ENCODE measurements at regions not wholly inside any gene's neighbourhood (a gene's known extent, or its start where the extent isn't known, plus 50 kb on each side); places are given as distances from the start of the nearest gene placed in this dataset.
"Not testable (repeated sequence)": the region's sequence is repeated elsewhere in the genome, so short reads cannot be mapped to it uniquely, and the experiment has no call there.

- POLR2A ChIA-PET; H3K27ac Mint-ChIP-seq; CTCF ChIA-PET; H3K27me3 ChIP-seq (replicated peaks in 1 of 2; ENCODE audit: control insufficient read depth in 2 of 2, extremely low read depth in 1 of 2, insufficient read depth in 2 of 2, low read length in 1 of 2); H3K9me3 Mint-ChIP-seq; H3K4me1 ChIP-seq (ENCODE audit: control insufficient read depth in 1 of 2, extremely low read depth in 1 of 2, insufficient read depth in 2 of 2, low read length in 2 of 2); ATAC-seq (replicated peaks in 1 of 4); H3K4me3 ChIP-seq (ENCODE audit: control insufficient read depth in 1 of 2, extremely low read depth in 1 of 2, low read length in 1 of 2); H3K27me3 Mint-ChIP-seq; H3K4me1 Mint-ChIP-seq; H3K9me3 ChIP-seq; H3K36me3 Mint-ChIP-seq; H3K27ac ChIP-seq (ENCODE audit: low read length); H3K4me3 Mint-ChIP-seq; H3K36me3 ChIP-seq (ENCODE audit: control insufficient read depth in 2 of 2, extremely low read depth in 1 of 2, insufficient read depth in 1 of 2, low read length in 1 of 2); DNase-seq: not testable (repeated sequence)
- WGBS (ENCODE audit: insufficient coverage), result 80% methylated on average over 3 of the region's 4 CpGs
Measured at GRCh38 chr13:21274457-21274856, 98.0 kb downstream of the MRPL57 start.

GRCh38 chr13:21282065-21282464 lies 105.6 kb downstream of the MRPL57 start:
- ATAC-seq (replicated peaks in 1 of 4), result no peak
- no CpG with 5 or more reads among the region's 2 CpGs for WGBS (ENCODE audit: insufficient coverage)

DNA sequence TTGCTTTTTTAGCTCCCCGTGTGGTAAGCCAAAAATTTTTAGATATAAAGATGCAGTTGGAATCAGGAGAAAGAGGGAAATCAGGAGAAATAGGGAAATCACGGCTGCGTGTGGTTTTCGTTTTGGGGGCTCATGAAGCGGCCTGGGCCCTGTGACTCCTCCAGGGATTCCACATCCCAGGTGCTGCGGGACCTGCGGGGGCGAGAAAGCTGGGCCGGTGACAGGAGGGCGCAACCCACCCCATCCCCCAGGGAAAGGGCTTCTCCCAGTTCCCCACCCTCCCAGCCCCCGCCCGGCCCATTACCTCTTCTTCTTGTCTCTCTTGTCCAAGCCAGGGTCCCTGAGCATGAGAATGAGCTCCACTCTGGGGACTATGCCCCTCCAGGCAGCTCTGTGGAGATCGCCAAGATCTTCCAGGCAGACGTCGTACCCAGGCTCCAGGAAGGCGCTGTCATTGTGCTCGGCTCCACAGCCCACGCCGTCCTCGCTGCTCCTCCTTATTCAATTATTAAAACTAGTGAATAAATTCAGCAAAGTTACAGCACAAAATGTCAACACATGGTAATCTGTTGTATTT lies 111.0 kb downstream of the MRPL57 start:
- Histone ChIP-seq H3K4me1 (ENCODE audit: control insufficient read depth in 1 of 2, extremely low read depth in 1 of 2, insufficient read depth in 2 of 2, low read length in 2 of 2) (no peaks in the 10 kb centered on the region), H3K4me3 (ENCODE audit: control insufficient read depth in 1 of 2, extremely low read depth in 1 of 2, low read length in 1 of 2) (no peak overlapping the region), H3K9me3 (no peaks in the 10 kb centered on the region), H3K27ac (ENCODE audit: low read length) (no peak overlapping the region), H3K27me3 (replicated peaks in 1 of 2; ENCODE audit: control insufficient read depth in 2 of 2, extremely low read depth in 1 of 2, insufficient read depth in 2 of 2, low read length in 1 of 2) (peaks cover 0 to 2% of the 10 kb centered on the region in 2 experiments), H3K36me3 (ENCODE audit: control insufficient read depth in 2 of 2, extremely low read depth in 1 of 2, insufficient read depth in 1 of 2, low read length in 1 of 2) (no peaks in the 10 kb centered on the region)
- ChIA-PET POLR2A (no interaction called here), CTCF (interaction anchor here in 1 of 2 donors (0.6 to 1.0 kb wide), 2 partner anchors 172 to 189 kb away, joined by 3 to 4 read pairs; no protein-coding TSS in a partner anchor)
- Mint-ChIP-seq H3K4me1 (no peaks in the 10 kb centered on the region), H3K9me3 (no peaks in the 10 kb centered on the region), H3K36me3 (no peaks in the 10 kb centered on the region), H3K27me3 (peaks cover 5 to 18% of the 10 kb centered on the region in 2 donors), H3K27ac (no peak overlapping the region), H3K4me3 (no peak overlapping the region)
- 94% methylated on average over 10 of the region's 20 CpGs for WGBS (ENCODE audit: insufficient coverage)
- DNase-seq (no peak), ATAC-seq (replicated peaks in 1 of 4) (no peak)

More at GRCh38 chr13:21282065-21282464, 105.6 kb downstream of the MRPL57 start:
- Mint-ChIP-seq H3K4me1 (no peaks in the 10 kb centered on the region), H3K4me3 (no peak overlapping the region), H3K27ac (no peak overlapping the region), H3K9me3 (no peaks in the 10 kb centered on the region), H3K27me3 (peaks cover 8 to 24% of the 10 kb centered on the region in 2 donors), H3K36me3 (no peaks in the 10 kb centered on the region)
- H3K9me3 ChIP-seq, result no peaks in the 10 kb centered on the region
- no peaks in the 10 kb centered on the region for H3K36me3 ChIP-seq (ENCODE audit: control insufficient read depth in 2 of 2, extremely low read depth in 1 of 2, insufficient read depth in 1 of 2, low read length in 1 of 2)
- no peaks in the 10 kb centered on the region for H3K4me1 ChIP-seq (ENCODE audit: control insufficient read depth in 1 of 2, extremely low read depth in 1 of 2, insufficient read depth in 2 of 2, low read length in 2 of 2)
- no peak overlapping the region for H3K27ac ChIP-seq (ENCODE audit: low read length)
- ChIA-PET CTCF (no interaction called here), POLR2A (no interaction called here)
- peaks cover 0 to 3% of the 10 kb centered on the region in 2 experiments for H3K27me3 ChIP-seq (replicated peaks in 1 of 2; ENCODE audit: control insufficient read depth in 2 of 2, extremely low read depth in 1 of 2, insufficient read depth in 2 of 2, low read length in 1 of 2)
- H3K4me3 ChIP-seq (ENCODE audit: control insufficient read depth in 1 of 2, extremely low read depth in 1 of 2, low read length in 1 of 2), result no peak overlapping the region
- DNase-seq, result no peak

GRCh38 chr13:21289475-21289874 lies 113.0 kb downstream of the MRPL57 start:
- Mint-ChIP-seq H3K27me3 (peaks cover 2 to 6% of the 10 kb centered on the region in 2 donors), H3K36me3 (no peaks in the 10 kb centered on the region), H3K27ac (no peak overlapping the region), H3K4me1 (no peaks in the 10 kb centered on the region), H3K9me3 (no peaks in the 10 kb centered on the region), H3K4me3 (no peak overlapping the region)
- ChIA-PET POLR2A (no interaction called here), CTCF (no interaction called here)
- no peak overlapping the region for H3K4me3 ChIP-seq (ENCODE audit: control insufficient read depth in 1 of 2, extremely low read depth in 1 of 2, low read length in 1 of 2)
- no peaks in the 10 kb centered on the region for H3K36me3 ChIP-seq (ENCODE audit: control insufficient read depth in 2 of 2, extremely low read depth in 1 of 2, insufficient read depth in 1 of 2, low read length in 1 of 2)
- ATAC-seq (replicated peaks in 1 of 4), result no peak
- no peaks in the 10 kb centered on the region for H3K27me3 ChIP-seq (replicated peaks in 1 of 2; ENCODE audit: control insufficient read depth in 2 of 2, extremely low read depth in 1 of 2, insufficient read depth in 2 of 2, low read length in 1 of 2)
- DNase-seq, result no peak
- H3K27ac ChIP-seq (ENCODE audit: low read length), result no peak overlapping the region
- WGBS (ENCODE audit: insufficient coverage), result 81% methylated on average over 3 of the region's 5 CpGs
- H3K4me1 ChIP-seq (ENCODE audit: control insufficient read depth in 1 of 2, extremely low read depth in 1 of 2, insufficient read depth in 2 of 2, low read length in 2 of 2), result no peaks in the 10 kb centered on the region
- H3K9me3 ChIP-seq, result no peaks in the 10 kb centered on the region

GRCh38 chr13:21290442-21291002 lies 114.1 kb downstream of the MRPL57 start:
- H3K36me3 Mint-ChIP-seq; H3K27me3 ChIP-seq (replicated peaks in 1 of 2; ENCODE audit: control insufficient read depth in 2 of 2, extremely low read depth in 1 of 2, insufficient read depth in 2 of 2, low read length in 1 of 2); H3K27ac Mint-ChIP-seq; H3K4me1 ChIP-seq (ENCODE audit: control insufficient read depth in 1 of 2, extremely low read depth in 1 of 2, insufficient read depth in 2 of 2, low read length in 2 of 2); ATAC-seq (replicated peaks in 1 of 4); H3K4me3 ChIP-seq (ENCODE audit: control insufficient read depth in 1 of 2, extremely low read depth in 1 of 2, low read length in 1 of 2); H3K36me3 ChIP-seq (ENCODE audit: control insufficient read depth in 2 of 2, extremely low read depth in 1 of 2, insufficient read depth in 1 of 2, low read length in 1 of 2); POLR2A ChIA-PET; H3K9me3 Mint-ChIP-seq; H3K27me3 Mint-ChIP-seq; H3K4me3 Mint-ChIP-seq; H3K4me1 Mint-ChIP-seq; H3K9me3 ChIP-seq; H3K27ac ChIP-seq (ENCODE audit: low read length): not testable (repeated sequence)
- DNase-seq, result peak in 1 of 35 experiments; percentile 11
- 82% methylated on average over 8 of the region's 13 CpGs for WGBS (ENCODE audit: insufficient coverage)
- CTCF ChIA-PET, result interaction anchor here in 1 of 2 donors (0.6 kb wide), 1 partner anchor 187 kb away, joined by 3 read pairs; no protein-coding TSS in a partner anchor

DNA sequence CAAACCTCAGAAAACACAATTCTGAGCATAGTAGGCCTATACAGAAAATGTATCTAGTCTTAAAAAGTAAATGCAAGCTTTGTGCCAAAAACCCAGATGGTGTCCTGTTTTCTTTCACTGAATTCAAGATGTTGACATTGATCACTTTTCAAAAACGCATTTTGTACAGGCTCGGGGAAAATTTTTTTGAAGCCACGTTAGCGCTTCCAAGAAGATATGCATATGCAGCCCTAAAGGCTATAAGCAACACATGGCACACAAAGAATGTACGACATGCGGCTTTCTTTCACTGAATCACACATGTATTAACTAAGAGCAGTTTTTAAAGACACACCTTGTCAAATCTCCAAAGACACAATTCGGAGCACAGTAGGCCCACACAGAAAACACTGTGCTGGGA lies 115.4 kb downstream of the MRPL57 start:
- Histone ChIP-seq H3K4me3 (ENCODE audit: control insufficient read depth in 1 of 2, extremely low read depth in 1 of 2, low read length in 1 of 2) (no peak overlapping the region), H3K36me3 (ENCODE audit: control insufficient read depth in 2 of 2, extremely low read depth in 1 of 2, insufficient read depth in 1 of 2, low read length in 1 of 2) (no peaks in the 10 kb centered on the region), H3K27me3 (replicated peaks in 1 of 2; ENCODE audit: control insufficient read depth in 2 of 2, extremely low read depth in 1 of 2, insufficient read depth in 2 of 2, low read length in 1 of 2) (no peaks in the 10 kb centered on the region), H3K27ac (ENCODE audit: low read length) (no peak overlapping the region), H3K4me1 (ENCODE audit: control insufficient read depth in 1 of 2, extremely low read depth in 1 of 2, insufficient read depth in 2 of 2, low read length in 2 of 2) (peaks cover 0 to under 1% of the 10 kb centered on the region in 2 experiments), H3K9me3 (no peaks in the 10 kb centered on the region)
- no peak overlapping the region for H3K27ac Mint-ChIP-seq
- peaks cover 0 to 2% of the 10 kb centered on the region in 2 donors for H3K27me3 Mint-ChIP-seq
- WGBS (ENCODE audit: insufficient coverage), result 97% methylated on average over 5 of the region's 7 CpGs
- no peaks in the 10 kb centered on the region for H3K9me3 Mint-ChIP-seq
- DNase-seq (no peak), ATAC-seq (replicated peaks in 1 of 4) (no peak)
- ChIA-PET CTCF (no interaction called here), POLR2A (interaction anchor here in 1 of 2 donors (0.6 kb wide), 1 partner anchor 157 kb away, joined by 5 read pairs; no protein-coding TSS in a partner anchor)
- H3K36me3 Mint-ChIP-seq, result no peaks in the 10 kb centered on the region
- H3K4me1 Mint-ChIP-seq, result peaks cover 0 to under 1% (median under 1%) of the 10 kb centered on the region in 3 donors
- no peak overlapping the region for H3K4me3 Mint-ChIP-seq
